ENCODE measurements at regions not wholly inside any gene's neighbourhood (a gene's known extent, or its start where the extent isn't known, plus 50 kb on each side); places are given as distances from the start of the nearest gene placed in this dataset.
"Not testable (repeated sequence)": the region's sequence is repeated elsewhere in the genome, so short reads cannot be mapped to it uniquely, and the experiment has no call there.

DNA sequence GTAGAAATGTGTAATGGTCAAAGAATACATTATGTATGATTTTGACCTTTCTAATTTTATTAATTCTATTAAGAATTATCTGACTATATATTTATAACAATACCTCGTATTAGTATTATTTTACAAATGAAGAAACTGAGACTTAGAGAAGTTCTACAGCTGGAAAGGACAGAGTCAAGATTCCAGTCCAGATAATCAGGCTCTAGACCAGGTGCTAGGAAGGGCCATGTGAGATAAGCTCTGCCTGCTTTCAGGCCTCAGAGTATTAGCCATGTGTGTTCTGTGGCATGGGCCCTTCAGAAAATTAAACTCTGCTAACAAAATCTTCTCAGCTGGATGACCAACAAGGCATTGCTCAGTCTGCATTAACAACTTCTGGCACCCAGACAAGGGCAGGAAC is 87.5 kb downstream of the CD200R1L start:
- Histone ChIP-seq H3K79me2 (ENCODE audit: low read length) (no peaks in the 10 kb centered on the region), H3K27me3 (replicated peaks; ENCODE audit: insufficient read depth, low read length) (no peaks in the 10 kb centered on the region), H3K4me3 (ENCODE audit: low read length) (no peak overlapping the region), H3K4me2 (ENCODE audit: low read depth, low read length) (no peak overlapping the region), H3K36me3 (replicated peaks; ENCODE audit: insufficient read depth, low read length) (no peaks in the 10 kb centered on the region), H2AFZ (ENCODE audit: low read length) (no peak overlapping the region), H3K9ac (ENCODE audit: low read length) (no peak overlapping the region), H4K20me1 (ENCODE audit: insufficient read depth, low read length) (no peaks in the 10 kb centered on the region), H3K9me3 (replicated peaks; ENCODE audit: insufficient read depth, low read length) (no peaks in the 10 kb centered on the region), H3K27ac (ENCODE audit: low read length) (no peak overlapping the region), H3F3A (ENCODE audit: insufficient read depth, low read length) (no peaks in the 10 kb centered on the region), H3K9me2 (replicated peaks; ENCODE audit: insufficient read depth, low read length) (no peaks in the 10 kb centered on the region), H3K4me1 (ENCODE audit: low read length) (peaks cover 4% of the 10 kb centered on the region; the same call in 1 of the 2 replicates)
- no peak for DNase-seq
- TF ChIP-seq EZH2phosphoT487 (IDR thresholded peaks at IDR 0.05; ENCODE audit: low read length) = no peak
- no peak for TF ChIP-seq CTCF (IDR thresholded peaks at IDR 0.05; ENCODE audit: low read length)
- TF ChIP-seq EZH2 (optimal IDR thresholded peaks at IDR 0.05; ENCODE audit: low read depth, low read length) = no peak

GRCh38 chr3:112757197-112757596 is 89.5 kb downstream of the CD200R1L start:
- Histone ChIP-seq H3K4me3 (ENCODE audit: low read length) (no peak overlapping the region), H3K27ac (ENCODE audit: low read length) (no peak overlapping the region), H3K4me2 (ENCODE audit: low read depth, low read length) (no peak overlapping the region), H3K79me2 (ENCODE audit: low read length) (no peaks in the 10 kb centered on the region), H3K9me3 (replicated peaks; ENCODE audit: insufficient read depth, low read length) (no peaks in the 10 kb centered on the region), H3K4me1 (ENCODE audit: low read length) (peaks cover 4% of the 10 kb centered on the region; the same call in 1 of the 2 replicates), H4K20me1 (ENCODE audit: insufficient read depth, low read length) (no peaks in the 10 kb centered on the region), H3F3A (ENCODE audit: insufficient read depth, low read length) (no peaks in the 10 kb centered on the region), H3K9ac (ENCODE audit: low read length) (no peak overlapping the region), H3K27me3 (replicated peaks; ENCODE audit: insufficient read depth, low read length) (no peaks in the 10 kb centered on the region), H3K9me2 (replicated peaks; ENCODE audit: insufficient read depth, low read length) (no peaks in the 10 kb centered on the region), H2AFZ (ENCODE audit: low read length) (no peak overlapping the region), H3K36me3 (replicated peaks; ENCODE audit: insufficient read depth, low read length) (no peaks in the 10 kb centered on the region)
- DNase-seq = no peak
- TF ChIP-seq CTCF (IDR thresholded peaks at IDR 0.05; ENCODE audit: low read length) = no peak
- TF ChIP-seq EZH2phosphoT487 (IDR thresholded peaks at IDR 0.05; ENCODE audit: low read length) = no peak
- no peak for TF ChIP-seq EZH2 (optimal IDR thresholded peaks at IDR 0.05; ENCODE audit: low read depth, low read length)

- H3K4me1 ChIP-seq (ENCODE audit: low read length) = peaks cover under 1% of the 10 kb centered on the region; the same call in 1 of the 2 replicates
- no peak overlapping the region for H2AFZ ChIP-seq (ENCODE audit: low read length)
- no peaks in the 10 kb centered on the region for H3K27me3 ChIP-seq (replicated peaks; ENCODE audit: insufficient read depth, low read length)
- no peaks in the 10 kb centered on the region for H3K9me3 ChIP-seq (replicated peaks; ENCODE audit: insufficient read depth, low read length)
- H3K36me3 ChIP-seq (replicated peaks; ENCODE audit: insufficient read depth, low read length) = no peaks in the 10 kb centered on the region
- H3K9ac ChIP-seq (ENCODE audit: low read length) = no peak overlapping the region
- H4K20me1 ChIP-seq (ENCODE audit: insufficient read depth, low read length) = no peaks in the 10 kb centered on the region
- no peaks in the 10 kb centered on the region for H3F3A ChIP-seq (ENCODE audit: insufficient read depth, low read length)
- TF ChIP-seq EZH2 (optimal IDR thresholded peaks at IDR 0.05; ENCODE audit: low read depth, low read length) (no peak), CTCF (IDR thresholded peaks at IDR 0.05; ENCODE audit: low read length) (no peak), EZH2phosphoT487 (IDR thresholded peaks at IDR 0.05; ENCODE audit: low read length) (no peak)
- no peak overlapping the region for H3K4me2 ChIP-seq (ENCODE audit: low read depth, low read length)
- no peak overlapping the region for H3K27ac ChIP-seq (ENCODE audit: low read length)
- DNase-seq = no peak
- H3K4me3 ChIP-seq (ENCODE audit: low read length) = no peak overlapping the region
- H3K9me2 ChIP-seq (replicated peaks; ENCODE audit: insufficient read depth, low read length) = no peaks in the 10 kb centered on the region
- no peaks in the 10 kb centered on the region for H3K79me2 ChIP-seq (ENCODE audit: low read length)
These were observed 90.6 kb downstream of the CD200R1L start for GRCh38 chr3:112755845-112756613.

GRCh38 chr3:112755046-112755445 is 91.6 kb downstream of the CD200R1L start:
- H3K27ac ChIP-seq (ENCODE audit: low read length) = not testable (repeated sequence)

More at GRCh38 chr3:112755046-112755445, 91.6 kb downstream of the CD200R1L start:
- not testable (repeated sequence) for H3F3A ChIP-seq (ENCODE audit: insufficient read depth, low read length); H3K79me2 ChIP-seq (ENCODE audit: low read length); H4K20me1 ChIP-seq (ENCODE audit: insufficient read depth, low read length); H2AFZ ChIP-seq (ENCODE audit: low read length); H3K4me2 ChIP-seq (ENCODE audit: low read depth, low read length); DNase-seq; H3K27me3 ChIP-seq (replicated peaks; ENCODE audit: insufficient read depth, low read length); H3K9me2 ChIP-seq (replicated peaks; ENCODE audit: insufficient read depth, low read length); H3K9ac ChIP-seq (ENCODE audit: low read length); H3K4me1 ChIP-seq (ENCODE audit: low read length); H3K9me3 ChIP-seq (replicated peaks; ENCODE audit: insufficient read depth, low read length); H3K4me3 ChIP-seq (ENCODE audit: low read length); H3K36me3 ChIP-seq (replicated peaks; ENCODE audit: insufficient read depth, low read length)

Data from MM.1S (cell line).